Subcutaneous abdominal adipose tissue (tissue), 5 donors: ENCODE measurements at regions not wholly inside any gene's neighbourhood (a gene's known extent, or its start where the extent isn't known, plus 50 kb on each side); places are given as distances from the start of the nearest gene placed in this dataset.

Source experiments
- H3K27ac ChIP-seq: one replicate; pipeline ENCODE4 v1.7.0; 2013; ENCODE audit warnings: low read depth, mild to moderate bottlenecking, inconsistent platforms, low read length, moderate library complexity
- H3K27me3 ChIP-seq, 5 donors: one replicate each; pipeline ENCODE4 v1.7.0; 2013; ENCODE audit warnings: low read length in 5 of 5, inconsistent platforms in 1 of 5; ENCODE audit not compliant: control insufficient read depth in 5 of 5, insufficient read depth in 4 of 5
- H3K36me3 ChIP-seq, 5 donors: one replicate each; pipeline ENCODE4 v1.7.0; 2013; ENCODE audit warnings: low read length in 5 of 5; ENCODE audit not compliant: control insufficient read depth in 5 of 5, insufficient read depth in 5 of 5
- H3K4me1 ChIP-seq, 5 donors: one replicate each; pipeline ENCODE4 v1.7.0; 2013; ENCODE audit warnings: low read length in 5 of 5, mild to moderate bottlenecking in 3 of 5, moderate library complexity in 1 of 5; ENCODE audit not compliant: control insufficient read depth in 5 of 5, insufficient read depth in 5 of 5
- H3K4me3 ChIP-seq, 5 donors: one replicate each; pipeline ENCODE4 v1.7.0; 2013; ENCODE audit warnings: low read length in 5 of 5, low read depth in 1 of 5
- H3K9ac ChIP-seq, 5 donors: one replicate each; pipeline ENCODE4 v1.7.0; 2013; ENCODE audit warnings: low read length in 5 of 5, mild to moderate bottlenecking in 4 of 5, moderate library complexity in 3 of 5
- H3K9me3 ChIP-seq, 5 donors: one replicate each; pipeline ENCODE4 v1.7.0; 2013; ENCODE audit warnings: low read length in 5 of 5; ENCODE audit not compliant: control insufficient read depth in 5 of 5
- donor health status: healthy.
- donor health status: healthy.
- donor health status: healthy.
- donor health status: healthy.
- donor health status: healthy.

- Histone ChIP-seq H3K4me1 (peaks cover 0 to 15% (median 0%) of the 10 kb centered on the region in 5 donors), H3K9me3 (no peaks in the 10 kb centered on the region), H3K27me3 (peaks cover 0 to 26% (median 6%) of the 10 kb centered on the region in 5 donors), H3K4me3 (no peak overlapping the region), H3K9ac (no peak overlapping the region), H3K36me3 (no peaks in the 10 kb centered on the region), H3K27ac (no peak overlapping the region)
These were observed 241.1 kb upstream of the CSF3R start for GRCh38 chr1:36723813-36724212.

GRCh38 chr1:36722871-36723270, 240.2 kb upstream of the CSF3R start:
- Histone ChIP-seq H3K27ac (no peak overlapping the region), H3K27me3 (peaks cover 0 to 26% (median 3%) of the 10 kb centered on the region in 5 donors)

GRCh38 chr1:36721261-36721660, 238.5 kb upstream of the CSF3R start:
- no peak overlapping the region for H3K9ac ChIP-seq
- H3K27ac ChIP-seq, result no peak overlapping the region
- no peak overlapping the region for H3K4me3 ChIP-seq
- no peaks in the 10 kb centered on the region for H3K9me3 ChIP-seq
- peaks cover 0 to 26% (median 4%) of the 10 kb centered on the region in 5 donors for H3K4me1 ChIP-seq
- H3K36me3 ChIP-seq, result no peaks in the 10 kb centered on the region
- H3K27me3 ChIP-seq, result peaks cover 0 to 26% (median 3%) of the 10 kb centered on the region in 5 donors

More at GRCh38 chr1:36722871-36723270, 240.2 kb upstream of the CSF3R start:
- no peaks in the 10 kb centered on the region for H3K9me3 ChIP-seq
- H3K4me1 ChIP-seq, result peaks cover 0 to 19% (median 0%) of the 10 kb centered on the region in 5 donors
- H3K9ac ChIP-seq, result no peak overlapping the region
- H3K4me3 ChIP-seq, result no peak overlapping the region
- H3K36me3 ChIP-seq, result no peaks in the 10 kb centered on the region

- Histone ChIP-seq H3K27ac (no peak overlapping the region), H3K4me3 (no peak overlapping the region), H3K9ac (no peak overlapping the region), H3K4me1 (peaks cover 0 to 16% (median 8%) of the 10 kb centered on the region in 5 donors), H3K9me3 (peaks cover 0 to 4% (median 0%) of the 10 kb centered on the region in 5 donors), H3K36me3 (no peaks in the 10 kb centered on the region), H3K27me3 (peaks cover 0 to 23% (median 7%) of the 10 kb centered on the region in 5 donors)
These were observed 234.7 kb upstream of the CSF3R start for GRCh38 chr1:36717431-36717830.

- H3K9ac ChIP-seq, result no peak overlapping the region
- peaks cover 0 to 17% (median 13%) of the 10 kb centered on the region in 5 donors for H3K27me3 ChIP-seq
- H3K27ac ChIP-seq, result no peak overlapping the region
- H3K9me3 ChIP-seq, result peaks cover 0 to 4% (median 0%) of the 10 kb centered on the region in 5 donors
- no peak overlapping the region for H3K4me3 ChIP-seq
- no peaks in the 10 kb centered on the region for H3K36me3 ChIP-seq
- H3K4me1 ChIP-seq, result peaks cover 0 to 23% (median 8%) of the 10 kb centered on the region in 5 donors
These were observed 233.1 kb upstream of the CSF3R start for GRCh38 chr1:36715797-36716196.

- peaks cover 0 to 4% (median 0%) of the 10 kb centered on the region in 5 donors for H3K9me3 ChIP-seq
- H3K27me3 ChIP-seq, result peaks cover 0 to 25% (median 14%) of the 10 kb centered on the region in 5 donors
- H3K36me3 ChIP-seq, result no peaks in the 10 kb centered on the region
- H3K4me1 ChIP-seq, result peaks cover 0 to 27% (median 8%) of the 10 kb centered on the region in 5 donors
- no peak overlapping the region for H3K9ac ChIP-seq
- H3K4me3 ChIP-seq, result no peak overlapping the region
- H3K27ac ChIP-seq, result no peak overlapping the region
These were observed 231.6 kb upstream of the CSF3R start for GRCh38 chr1:36714301-36714700.

GRCh38 chr1:36711480-36711879, 228.8 kb upstream of the CSF3R start:
- H3K27me3 ChIP-seq, result peaks cover 0 to 41% (median 22%) of the 10 kb centered on the region in 5 donors
- peaks cover 0 to 18% (median 6%) of the 10 kb centered on the region in 5 donors for H3K4me1 ChIP-seq
- no peak overlapping the region for H3K9ac ChIP-seq
- H3K27ac ChIP-seq, result no peak overlapping the region
- no peak overlapping the region for H3K4me3 ChIP-seq
- H3K9me3 ChIP-seq, result peaks cover 0 to 4% (median 0%) of the 10 kb centered on the region in 5 donors
- no peaks in the 10 kb centered on the region for H3K36me3 ChIP-seq

DNA sequence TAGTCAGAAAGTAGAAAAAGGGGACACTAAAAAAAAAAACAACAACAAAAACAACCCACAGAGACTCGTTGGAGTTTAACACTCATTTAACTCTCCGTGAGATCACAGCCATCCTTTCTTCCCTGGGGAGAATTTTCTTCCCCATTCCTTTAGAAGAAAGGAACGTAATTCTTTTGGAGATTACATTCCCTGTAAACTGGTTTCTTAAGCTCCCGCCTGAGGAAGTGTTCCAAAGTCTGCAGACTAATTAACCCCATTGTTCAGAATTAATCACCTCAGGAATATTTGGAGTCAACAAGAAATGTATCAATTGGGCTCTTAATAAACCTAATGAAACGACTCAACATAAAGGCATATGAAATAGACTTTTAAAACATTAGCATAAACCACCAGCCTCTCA, 228.2 kb upstream of the CSF3R start:
- Histone ChIP-seq H3K4me1 (peaks cover 0 to 13% (median 1%) of the 10 kb centered on the region in 5 donors), H3K27ac (no peak overlapping the region), H3K27me3 (peaks cover 0 to 46% (median 27%) of the 10 kb centered on the region in 5 donors), H3K4me3 (no peak overlapping the region), H3K9ac (no peak overlapping the region), H3K9me3 (peaks cover 0 to 4% (median 0%) of the 10 kb centered on the region in 5 donors), H3K36me3 (no peaks in the 10 kb centered on the region)

DNA sequence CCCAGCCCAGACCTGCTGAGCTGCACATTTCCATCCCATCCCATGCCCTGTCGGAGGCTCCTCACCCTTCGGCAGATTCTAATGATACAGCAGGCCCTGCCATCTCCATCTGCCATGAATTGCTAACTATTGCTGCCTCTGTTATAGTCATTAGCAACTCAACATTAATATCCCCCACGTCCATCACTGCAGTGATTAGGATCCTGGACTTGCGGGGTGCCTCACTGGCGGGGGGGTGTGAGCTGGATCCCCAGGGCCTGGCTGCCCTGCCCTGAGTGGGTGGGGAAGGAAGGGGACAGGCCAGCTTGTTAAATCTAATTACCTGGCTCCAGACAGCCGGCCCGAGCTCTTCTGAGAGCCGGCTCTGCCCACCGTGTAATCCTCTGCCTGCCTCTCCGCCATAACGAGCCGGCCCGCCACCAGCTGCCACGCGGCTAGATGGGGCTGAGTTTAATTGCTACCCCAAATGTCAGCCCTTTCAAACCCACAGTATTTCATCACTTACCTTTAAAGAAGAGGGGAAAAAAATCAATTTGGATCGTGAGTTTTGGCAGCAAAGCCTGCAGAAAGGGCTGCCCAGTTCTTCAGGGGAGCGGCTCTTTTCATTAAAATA, 227.3 kb upstream of the CSF3R start:
- H3K4me3 ChIP-seq, result no peak overlapping the region
- H3K27me3 ChIP-seq, result peaks cover 0 to 49% (median 30%) of the 10 kb centered on the region in 5 donors
- H3K9ac ChIP-seq, result no peak overlapping the region
- H3K9me3 ChIP-seq, result no peaks in the 10 kb centered on the region
- no peaks in the 10 kb centered on the region for H3K36me3 ChIP-seq
- no peak overlapping the region for H3K27ac ChIP-seq
- H3K4me1 ChIP-seq, result peaks cover 0 to 11% (median 0%) of the 10 kb centered on the region in 5 donors

DNA sequence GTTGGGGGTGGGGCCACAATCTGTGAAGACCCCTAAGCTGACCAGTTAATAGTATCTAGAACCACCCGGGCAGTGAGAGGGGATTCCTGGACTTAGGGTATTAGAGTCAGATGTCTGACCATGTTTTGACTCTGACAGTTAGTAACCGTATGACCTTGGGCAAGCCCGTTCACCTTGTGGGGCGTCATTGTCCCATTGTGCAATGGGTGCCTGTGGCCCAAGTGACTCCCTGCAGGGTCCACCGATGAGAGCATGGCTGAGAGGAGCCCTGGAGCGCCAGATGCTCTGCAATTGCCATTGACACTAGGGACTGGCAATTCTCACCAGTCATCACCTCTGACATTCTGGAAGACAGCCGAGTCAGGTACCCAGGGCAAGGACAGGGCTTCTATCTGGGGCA, 225.9 kb upstream of the CSF3R start:
- H3K36me3 ChIP-seq, result no peaks in the 10 kb centered on the region
- peaks cover 0 to 54% (median 31%) of the 10 kb centered on the region in 5 donors for H3K27me3 ChIP-seq
- no peaks in the 10 kb centered on the region for H3K9me3 ChIP-seq
- H3K27ac ChIP-seq, result no peak overlapping the region
- H3K4me1 ChIP-seq, result peaks cover 0 to 11% (median 3%) of the 10 kb centered on the region in 5 donors
- no peak overlapping the region for H3K9ac ChIP-seq
- H3K4me3 ChIP-seq, result no peak overlapping the region
